Tibial nerve (tissue), 4 donors: ENCODE measurements at regions not wholly inside any gene's neighbourhood (a gene's known extent, or its start where the extent isn't known, plus 50 kb on each side); places are given as distances from the start of the nearest gene placed in this dataset.

Experiments used
- DNase-seq, 2 donors: peaks; one replicate each; pipeline ENCODE4 v3.0.0-alpha.2; 2019; ENCODE audit warnings: low spot score in 2 of 2
- H3K27ac ChIP-seq, 4 donors: fragments of 200-600 bp; sonication (generic) in 3 of 4; one replicate each; pipeline ENCODE4 v1.5.1; 2017 to 2019; ENCODE audit warnings: mild to moderate bottlenecking in 1 of 4
- H3K27me3 ChIP-seq, 2 donors: fragments of 200-600 bp; sonication (generic) in 1 of 2; one replicate each; pipeline versions ENCODE4 v1.5.1 to v1.6.0; 2017 to 2019
- H3K36me3 ChIP-seq, 3 donors: fragments of 200-600 bp; sonication (generic); one replicate each; pipeline ENCODE4 v1.5.1; 2018 to 2019
- H3K4me1 ChIP-seq, 4 donors: fragments of 200-600 bp; sonication (generic) in 3 of 4; one replicate each; pipeline ENCODE4 v1.5.1; 2017 to 2019
- H3K4me3 ChIP-seq, 4 donors: fragments of 200-600 bp; sonication (generic) in 3 of 4; one replicate each; pipeline ENCODE4 v1.5.1; 2017 to 2019; ENCODE audit warnings: mild to moderate bottlenecking in 1 of 4, moderate library complexity in 1 of 4
- H3K9me3 ChIP-seq, 4 donors: fragments of 200-600 bp; sonication (generic) in 3 of 4; one replicate each; pipeline ENCODE4 v1.5.1; 2017 to 2019
- CTCF ChIP-seq, 5 experiments: fragments of 200-600 bp in 3 of 5; fragments of 450-650 bp in 2 of 5; sonication (generic) in 3 of 5; IDR thresholded peaks; one replicate each; pipeline ENCODE4 v1.5.1; 2016 to 2019; ENCODE audit warnings: antibody characterized with exemption in 5 of 5, mild to moderate bottlenecking in 3 of 5, moderate library complexity in 2 of 5
- EP300 ChIP-seq, 2 donors: sonication (generic); formaldehyde crosslinking; IDR thresholded peaks; one replicate each; pipeline ENCODE4 v1.6.1; 2017; ENCODE audit warnings: antibody characterized with exemption in 2 of 2, mild to moderate bottlenecking in 1 of 2
- POLR2A ChIP-seq, 2 donors: fragments of 450-650 bp; IDR thresholded peaks; one replicate each; pipeline ENCODE4 v1.6.1; 2017; ENCODE audit warnings: antibody characterized with exemption in 2 of 2, mild to moderate bottlenecking in 2 of 2, moderate library complexity in 2 of 2
- WGBS, 2 donors: methylation state at CpG; one replicate each; pipeline ENCODE4 v1.1.5; 2018; 5-methylcytosine and 5-hydroxymethylcytosine counted together

- Histone ChIP-seq H3K27me3 (no peaks in the 10 kb centered on the region), H3K27ac (no peak overlapping the region), H3K4me1 (no peaks in the 10 kb centered on the region), H3K9me3 (no peaks in the 10 kb centered on the region), H3K36me3 (no peaks in the 10 kb centered on the region), H3K4me3 (no peak overlapping the region)
- DNase-seq = no peak
- 56 to 59% methylated on average over 2 of the region's 2 CpGs for WGBS, 2 donors
- TF ChIP-seq CTCF (IDR thresholded peaks at IDR 0.05) (no peak), POLR2A (IDR thresholded peaks at IDR 0.05) (no peak), EP300 (IDR thresholded peaks at IDR 0.05) (no peak)
These were observed 547.7 kb downstream of the EPM2A start for GRCh38 chr6:145187491-145188206.

GRCh38 chr6:145189836-145190235 lies 545.5 kb downstream of the EPM2A start:
- no peak for DNase-seq
- H3K27ac ChIP-seq = no peak overlapping the region
- 71 to 83% methylated on average over 1 of the region's 1 CpG for WGBS, 2 donors
- no peaks in the 10 kb centered on the region for H3K4me1 ChIP-seq
- TF ChIP-seq CTCF (IDR thresholded peaks at IDR 0.05) = no peak
- TF ChIP-seq EP300 (IDR thresholded peaks at IDR 0.05) = no peak
- no peak for TF ChIP-seq POLR2A (IDR thresholded peaks at IDR 0.05)
- no peaks in the 10 kb centered on the region for H3K9me3 ChIP-seq
- H3K36me3 ChIP-seq = no peaks in the 10 kb centered on the region
- H3K27me3 ChIP-seq = no peaks in the 10 kb centered on the region
- H3K4me3 ChIP-seq = no peak overlapping the region

GRCh38 chr6:145194389-145194788 lies 540.9 kb downstream of the EPM2A start:
- H3K36me3 ChIP-seq = no peaks in the 10 kb centered on the region
- no peaks in the 10 kb centered on the region for H3K9me3 ChIP-seq
- 78 to 84% methylated on average over 3 of the region's 3 CpGs for WGBS, 2 donors
- no peak for DNase-seq
- no peak overlapping the region for H3K4me3 ChIP-seq
- H3K4me1 ChIP-seq = no peaks in the 10 kb centered on the region
- TF ChIP-seq EP300 (IDR thresholded peaks at IDR 0.05) (no peak), POLR2A (IDR thresholded peaks at IDR 0.05) (no peak), CTCF (IDR thresholded peaks at IDR 0.05) (no peak)
- no peak overlapping the region for H3K27ac ChIP-seq
- H3K27me3 ChIP-seq = no peaks in the 10 kb centered on the region

GRCh38 chr6:145199961-145200360 lies 535.4 kb downstream of the EPM2A start:
- no peak for TF ChIP-seq POLR2A (IDR thresholded peaks at IDR 0.05)
- Histone ChIP-seq H3K27me3 (no peaks in the 10 kb centered on the region), H3K9me3 (no peaks in the 10 kb centered on the region), H3K4me1 (no peaks in the 10 kb centered on the region), H3K27ac (no peak overlapping the region), H3K4me3 (no peak overlapping the region), H3K36me3 (no peaks in the 10 kb centered on the region)
- WGBS, 2 donors = 33 to 38% methylated on average over 1 of the region's 1 CpG
- no peak for DNase-seq

- H3K4me3 ChIP-seq = no peak overlapping the region
- no peak overlapping the region for H3K27ac ChIP-seq
- H3K9me3 ChIP-seq = no peaks in the 10 kb centered on the region
- DNase-seq = no peak
- H3K27me3 ChIP-seq = no peaks in the 10 kb centered on the region
- no peaks in the 10 kb centered on the region for H3K36me3 ChIP-seq
- WGBS, 2 donors = 36 to 42% methylated on average over 2 of the region's 2 CpGs
- H3K4me1 ChIP-seq = peaks cover 0 to 3% (median 0%) of the 10 kb centered on the region in 4 donors
- TF ChIP-seq EP300 (IDR thresholded peaks at IDR 0.05) (no peak), POLR2A (IDR thresholded peaks at IDR 0.05) (no peak), CTCF (IDR thresholded peaks at IDR 0.05) (no peak)
These were observed 531.0 kb downstream of the EPM2A start for GRCh38 chr6:145204301-145204700.
